Lower leg skin (tissue), 3 donors: ENCODE measurements at regions not wholly inside any gene's neighbourhood (a gene's known extent, or its start where the extent isn't known, plus 50 kb on each side); places are given as distances from the start of the nearest gene placed in this dataset.

ENCODE experiments used
- POLR2A ChIP-seq, 2 donors: fragments of 450-650 bp; IDR thresholded peaks; one replicate each; pipeline ENCODE4 v1.6.1; 2016 to 2017; ENCODE audit warnings: antibody characterized with exemption in 2 of 2, mild to moderate bottlenecking in 1 of 2, moderate library complexity in 1 of 2
- TF ChIP-seq, protein P1 (sequence below), 3 donors: fragments of 450-650 bp; IDR thresholded peaks; one replicate each; pipeline ENCODE4 v1.5.1; 2016; ENCODE audit warnings: antibody characterized with exemption in 3 of 3, mild to moderate bottlenecking in 3 of 3, moderate library complexity in 2 of 3

DNA sequence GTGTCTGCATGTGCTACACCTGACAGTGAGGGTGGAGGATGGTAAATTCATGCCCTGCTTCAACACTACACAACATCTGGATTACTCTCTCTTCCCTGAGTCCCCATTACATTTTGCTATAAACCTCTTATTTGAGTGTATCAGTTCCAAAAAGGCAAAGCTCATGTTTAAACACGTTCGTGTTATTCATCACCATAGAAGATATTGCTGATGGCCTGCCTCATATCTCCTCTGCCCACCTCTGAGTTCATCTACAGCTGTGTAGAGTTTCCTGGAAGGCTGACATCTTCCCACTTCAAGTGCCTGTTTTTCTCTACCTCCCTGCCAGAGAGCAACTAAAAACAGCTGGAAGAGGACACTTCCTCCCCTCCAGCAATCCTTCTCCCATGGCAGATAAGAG lies 433.2 kb downstream of the ISL1 start:
- TF ChIP-seq, protein P1, sequence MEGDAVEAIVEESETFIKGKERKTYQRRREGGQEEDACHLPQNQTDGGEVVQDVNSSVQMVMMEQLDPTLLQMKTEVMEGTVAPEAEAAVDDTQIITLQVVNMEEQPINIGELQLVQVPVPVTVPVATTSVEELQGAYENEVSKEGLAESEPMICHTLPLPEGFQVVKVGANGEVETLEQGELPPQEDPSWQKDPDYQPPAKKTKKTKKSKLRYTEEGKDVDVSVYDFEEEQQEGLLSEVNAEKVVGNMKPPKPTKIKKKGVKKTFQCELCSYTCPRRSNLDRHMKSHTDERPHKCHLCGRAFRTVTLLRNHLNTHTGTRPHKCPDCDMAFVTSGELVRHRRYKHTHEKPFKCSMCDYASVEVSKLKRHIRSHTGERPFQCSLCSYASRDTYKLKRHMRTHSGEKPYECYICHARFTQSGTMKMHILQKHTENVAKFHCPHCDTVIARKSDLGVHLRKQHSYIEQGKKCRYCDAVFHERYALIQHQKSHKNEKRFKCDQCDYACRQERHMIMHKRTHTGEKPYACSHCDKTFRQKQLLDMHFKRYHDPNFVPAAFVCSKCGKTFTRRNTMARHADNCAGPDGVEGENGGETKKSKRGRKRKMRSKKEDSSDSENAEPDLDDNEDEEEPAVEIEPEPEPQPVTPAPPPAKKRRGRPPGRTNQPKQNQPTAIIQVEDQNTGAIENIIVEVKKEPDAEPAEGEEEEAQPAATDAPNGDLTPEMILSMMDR (IDR thresholded peaks at IDR 0.05), result no peak
- no peak for TF ChIP-seq POLR2A (IDR thresholded peaks at IDR 0.05)
